HG03039 (cell line): ENCODE measurements at regions not wholly inside any gene's neighbourhood (a gene's known extent, or its start where the extent isn't known, plus 50 kb on each side); places are given as distances from the start of the nearest gene placed in this dataset.
"Not testable (repeated sequence)": the region's sequence is repeated elsewhere in the genome, so short reads cannot be mapped to it uniquely, and the experiment has no call there.

Experiments
- ATAC-seq: cut with Tn5 transposase; IDR thresholded peaks from one replicate; pipeline ENCODE4 v1.9.1; 2021; ENCODE audit warnings: mild to moderate bottlenecking, moderate library complexity; ENCODE audit not compliant: unreplicated experiment

DNA sequence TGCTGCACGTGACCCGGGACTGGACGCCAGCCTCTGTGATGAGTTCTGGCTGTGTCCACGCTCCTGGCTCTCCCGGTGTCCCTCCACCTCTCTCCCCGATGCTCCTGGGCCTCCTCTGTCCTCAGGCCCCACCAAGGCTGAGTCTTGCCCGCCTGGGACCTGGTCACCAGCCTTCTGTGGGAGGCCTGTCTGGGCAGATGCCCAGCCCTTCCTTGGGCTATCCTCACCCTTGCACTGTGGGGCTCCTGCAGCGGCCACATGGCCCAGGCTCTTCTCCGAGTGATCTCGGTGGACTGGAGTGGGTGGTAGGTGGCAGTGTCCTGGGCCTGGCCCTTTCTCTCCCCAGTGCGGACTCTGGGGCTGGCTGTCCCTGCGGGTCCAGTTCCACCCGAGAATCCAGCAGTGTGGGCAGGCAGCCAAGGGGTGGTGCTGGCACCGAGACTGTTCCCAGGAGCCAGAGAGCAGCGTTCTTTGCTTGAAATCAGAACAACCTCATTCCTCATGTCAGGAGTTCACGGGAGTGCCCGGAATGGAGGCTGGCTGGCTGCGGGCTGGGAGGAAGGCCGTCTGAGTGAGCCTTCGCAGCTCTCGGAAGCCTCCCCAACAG, 94.6 kb downstream of the TMEM121 start:
- ATAC-seq = not testable (repeated sequence)

DNA sequence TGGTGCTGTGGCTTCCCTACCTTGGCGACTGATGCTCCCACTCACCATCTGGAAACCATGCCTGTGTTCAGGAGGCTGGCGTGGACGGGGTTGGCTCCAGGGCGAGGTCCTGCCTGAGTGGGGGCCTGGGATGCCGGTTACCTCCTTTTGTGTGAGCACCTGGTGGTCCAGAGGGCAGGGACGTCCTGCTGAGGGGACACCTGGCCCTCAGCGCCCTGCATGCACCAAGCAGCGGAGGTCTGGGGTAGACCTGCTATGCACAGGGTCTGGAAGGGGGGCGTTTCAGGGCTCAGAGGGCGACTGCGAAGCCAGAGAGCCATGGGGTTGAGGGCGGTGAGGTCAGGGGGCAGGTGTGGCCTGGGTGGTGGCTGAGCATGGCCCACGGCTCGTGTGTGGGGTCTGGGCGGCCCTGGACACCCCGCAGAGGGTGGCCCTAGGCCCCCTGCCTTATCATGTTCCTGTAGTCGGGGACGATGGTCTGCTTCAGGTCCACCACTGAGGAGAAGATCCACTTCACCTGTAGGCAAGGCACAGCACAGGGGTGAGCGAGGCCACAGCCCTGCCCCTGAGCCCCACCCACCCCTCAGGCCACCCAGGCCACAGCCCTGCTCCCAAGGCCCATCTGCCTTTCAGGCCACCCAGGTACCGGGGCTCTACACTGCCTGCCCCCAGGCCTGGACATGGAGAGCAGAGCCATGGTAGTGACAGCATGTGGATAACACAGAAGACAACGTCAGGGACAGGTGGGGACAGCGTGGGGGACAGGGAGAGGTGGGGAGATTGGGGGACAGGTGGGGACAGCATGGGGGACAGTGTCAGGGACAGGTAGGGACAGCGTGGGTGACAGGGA, 95.3 kb downstream of the TMEM121 start:
- ATAC-seq = not testable (repeated sequence)

DNA sequence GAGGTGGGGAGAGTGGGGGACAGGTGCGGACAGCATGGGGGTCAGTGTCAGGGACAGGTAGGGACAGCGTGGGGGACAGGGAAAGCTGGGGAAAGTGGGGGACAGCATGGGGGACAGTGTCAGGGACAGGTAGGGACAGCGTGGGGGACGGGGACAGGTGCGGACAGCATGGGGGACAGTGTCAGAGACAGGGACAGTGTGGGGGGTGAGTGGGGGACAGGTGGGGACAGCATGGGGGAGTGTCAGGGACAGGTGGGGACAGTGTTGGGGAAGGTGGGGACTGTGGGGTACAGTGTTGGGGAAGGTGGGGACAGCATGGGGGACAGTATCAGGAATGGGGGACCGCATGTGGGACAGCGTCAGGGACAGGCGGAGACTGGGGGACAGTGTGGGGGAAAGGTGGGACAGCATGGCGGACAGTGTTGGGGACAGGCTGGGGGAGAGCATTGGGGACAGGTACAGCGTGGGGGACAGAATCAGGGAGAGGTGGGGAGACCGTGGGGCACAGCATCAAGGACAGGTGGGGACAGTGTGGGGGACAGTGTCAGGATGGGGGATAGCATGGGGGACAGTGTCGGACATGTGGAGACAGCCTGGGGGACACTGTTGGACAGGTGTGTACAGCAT, 96.1 kb downstream of the TMEM121 start:
- no peak for ATAC-seq

DNA sequence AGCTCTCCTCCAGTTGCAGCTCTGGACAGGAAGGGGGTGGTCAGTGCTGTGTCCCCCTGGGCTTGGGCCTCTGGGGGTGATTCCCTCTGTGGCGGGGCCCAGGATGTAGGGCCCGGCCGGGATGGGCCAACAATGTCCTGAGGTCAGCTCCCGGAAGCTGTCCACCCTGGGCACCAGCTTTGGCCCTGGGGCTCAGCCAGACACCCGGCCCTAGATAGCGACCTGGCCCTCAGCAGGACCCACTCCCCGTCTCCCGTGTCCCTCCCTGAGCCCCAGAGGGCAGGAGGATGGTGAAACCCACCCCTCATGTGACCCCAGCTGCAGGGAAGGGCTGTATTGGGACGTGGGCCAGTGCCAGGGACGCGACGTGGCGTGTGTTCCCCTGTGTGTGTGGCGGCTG, 96.8 kb downstream of the TMEM121 start:
- not testable (repeated sequence) for ATAC-seq

DNA sequence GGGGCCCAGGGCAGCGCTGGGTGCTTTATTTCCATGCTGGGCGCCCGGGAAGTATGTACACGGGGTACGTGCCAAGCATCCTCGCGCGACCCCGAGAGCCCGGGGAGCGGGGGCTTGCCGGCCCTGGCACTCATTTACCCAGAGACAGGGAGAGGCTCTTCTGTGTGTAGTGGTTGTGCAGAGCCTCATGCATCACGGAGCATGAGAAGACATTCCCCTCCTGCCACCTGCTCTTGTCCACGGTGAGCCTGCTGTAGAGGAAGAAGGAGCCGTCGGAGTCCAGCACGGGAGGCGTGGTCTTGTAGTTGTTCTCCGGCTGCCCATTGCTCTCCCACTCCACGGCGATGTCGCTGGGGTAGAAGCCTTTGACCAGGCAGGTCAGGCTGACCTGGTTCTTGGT, 98.0 kb downstream of the TMEM121 start:
- ATAC-seq = not testable (repeated sequence)

DNA sequence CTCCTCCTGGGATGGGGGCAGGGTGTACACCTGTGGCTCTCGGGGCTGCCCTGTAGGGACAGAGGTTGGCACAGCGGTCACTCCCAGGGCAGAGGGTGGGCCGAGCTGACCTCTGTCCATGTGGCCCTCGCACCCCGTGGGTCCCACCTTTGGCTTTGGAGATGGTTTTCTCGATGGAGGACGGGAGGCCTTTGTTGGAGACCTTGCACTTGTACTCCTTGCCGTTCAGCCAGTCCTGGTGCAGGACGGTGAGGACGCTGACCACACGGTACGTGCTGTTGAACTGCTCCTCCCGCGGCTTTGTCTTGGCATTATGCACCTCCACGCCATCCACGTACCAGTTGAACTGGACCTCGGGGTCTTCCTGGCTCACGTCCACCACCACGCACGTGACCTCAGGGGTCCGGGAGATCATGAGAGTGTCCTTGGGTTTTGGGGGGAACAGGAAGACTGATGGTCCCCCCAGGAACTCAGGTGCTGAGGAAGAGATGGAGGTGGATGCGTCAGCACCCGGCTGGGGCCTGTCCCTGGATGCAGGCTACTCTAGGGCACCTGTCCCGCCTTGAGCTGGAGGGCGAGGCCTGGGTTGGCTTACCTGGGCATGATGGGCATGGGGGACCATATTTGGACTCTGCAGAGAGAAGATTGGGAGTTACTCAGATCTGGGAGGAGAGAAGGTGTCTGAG, 98.5 kb downstream of the TMEM121 start:
- not testable (repeated sequence) for ATAC-seq

DNA sequence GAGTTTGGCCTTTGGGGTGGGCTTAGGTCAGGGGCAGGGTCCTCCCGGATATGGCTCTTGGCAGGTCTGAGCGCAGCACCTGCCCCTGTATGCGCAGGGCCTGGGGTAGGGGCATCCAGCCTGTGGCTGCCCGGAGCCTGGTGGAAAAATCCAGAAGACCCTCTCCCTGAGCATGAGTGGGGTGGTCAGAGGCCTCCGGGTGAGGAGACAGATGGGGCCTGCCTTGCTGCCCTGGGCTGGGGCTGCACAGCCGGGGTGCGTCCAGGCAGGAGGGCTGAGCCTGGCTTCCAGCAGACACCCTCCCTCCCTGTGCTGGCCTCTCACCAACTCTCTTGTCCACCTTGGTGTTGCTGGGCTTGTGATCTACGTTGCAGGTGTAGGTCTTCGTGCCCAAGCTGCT, 99.1 kb downstream of the TMEM121 start:
- not testable (repeated sequence) for ATAC-seq

DNA sequence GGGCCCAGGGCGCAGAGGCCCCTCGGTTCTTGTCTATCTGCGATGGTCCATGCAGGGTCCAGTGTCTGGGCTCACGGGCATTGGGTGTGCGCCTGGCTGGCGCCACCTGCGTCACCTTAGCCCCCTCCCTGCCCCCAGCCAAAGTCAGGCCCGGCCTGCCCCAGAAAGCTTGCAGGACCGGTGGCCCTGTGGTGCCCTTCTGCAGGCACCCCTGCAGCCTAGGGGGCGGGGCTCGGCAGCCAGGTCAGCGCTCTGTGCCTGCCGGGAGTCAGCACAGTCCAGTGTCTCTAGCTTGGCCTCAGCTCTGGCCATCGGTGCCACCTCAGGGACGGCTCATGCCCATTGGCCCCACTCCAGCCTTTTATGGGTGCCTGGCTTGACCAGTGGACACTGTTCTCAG, 99.7 kb downstream of the TMEM121 start:
- not testable (repeated sequence) for ATAC-seq

DNA sequence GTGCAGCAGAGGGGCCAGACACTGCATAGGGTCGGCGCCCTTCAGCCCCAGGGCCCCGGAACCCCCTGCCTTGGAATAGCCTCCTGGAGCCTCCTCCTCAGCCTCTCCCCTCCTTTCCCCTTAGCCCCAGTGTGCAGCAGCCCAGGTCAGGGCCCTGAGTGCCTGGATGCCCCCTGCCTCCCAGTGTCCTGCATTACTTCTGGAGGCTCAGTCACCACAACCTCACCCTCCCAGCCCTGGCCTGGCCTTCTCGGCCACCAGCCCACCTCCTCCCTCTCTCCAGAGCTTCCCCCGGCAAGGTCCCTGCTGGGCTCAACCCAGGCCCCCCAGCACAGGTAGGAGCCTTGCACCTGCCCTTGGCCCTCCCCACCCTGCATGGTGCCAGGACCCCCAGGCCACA, 100.3 kb downstream of the TMEM121 start:
- ATAC-seq = not testable (repeated sequence)

DNA sequence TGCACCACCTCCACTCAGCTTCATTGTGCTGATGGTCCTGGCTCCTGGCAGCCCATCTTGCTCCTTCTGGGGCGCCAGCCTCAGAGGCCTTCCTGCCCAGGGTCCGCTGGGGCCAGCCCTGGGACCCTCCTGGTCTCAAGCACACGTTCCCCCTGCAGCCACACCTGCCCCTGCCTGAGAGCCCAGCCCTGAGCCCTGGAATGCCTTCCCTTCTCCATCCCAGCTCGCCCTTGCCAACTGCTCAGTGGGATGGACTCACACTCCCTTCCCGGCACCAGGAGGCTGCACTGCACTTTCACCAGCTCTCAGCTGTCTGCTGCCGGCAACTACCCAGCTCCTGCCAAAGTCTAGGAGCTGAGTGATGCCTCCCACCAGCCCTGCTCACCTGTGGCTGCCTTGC, 100.9 kb downstream of the TMEM121 start:
- ATAC-seq = not testable (repeated sequence)

DNA sequence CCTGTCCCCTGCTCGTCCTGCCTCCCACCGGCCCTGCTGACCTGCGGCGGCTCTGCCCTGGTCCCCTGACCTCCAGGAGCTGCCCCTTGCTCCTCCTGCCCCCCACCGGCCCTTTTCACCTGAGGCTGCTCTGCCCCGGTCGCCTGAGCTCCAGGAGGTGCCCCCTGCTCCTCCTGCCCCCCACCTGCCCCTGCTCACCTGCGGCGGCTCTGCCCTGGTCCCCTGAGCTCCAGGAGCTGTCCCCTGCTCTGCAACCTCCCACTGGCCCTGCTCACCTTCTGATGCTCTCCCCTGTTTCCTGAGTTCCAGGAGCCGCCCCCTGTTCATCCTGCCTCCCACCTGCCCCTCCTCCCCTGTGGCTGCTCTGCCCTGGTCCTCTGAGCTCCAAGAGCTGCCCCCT, 101.3 kb downstream of the TMEM121 start:
- ATAC-seq = no peak

DNA sequence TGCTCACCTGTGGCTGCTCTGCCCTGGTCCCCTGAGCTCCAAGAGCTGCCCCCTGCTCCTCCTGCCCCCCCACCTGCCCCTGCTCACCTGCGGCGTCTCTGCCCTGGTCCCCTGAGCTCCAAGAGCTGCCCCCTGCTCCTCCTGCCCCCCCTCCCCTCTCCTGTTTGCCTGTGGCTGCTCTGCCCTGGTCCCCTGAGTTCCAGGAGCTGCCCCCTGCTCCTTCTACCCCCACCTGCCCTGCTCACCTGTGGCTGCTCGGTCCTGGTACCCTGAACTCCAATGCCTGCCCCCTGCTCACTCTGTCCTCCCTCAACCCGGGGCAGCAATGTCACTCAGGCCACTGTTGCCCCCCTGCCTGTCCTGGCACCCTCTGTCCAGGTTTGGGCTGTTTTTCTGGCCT, 101.7 kb downstream of the TMEM121 start:
- ATAC-seq = not testable (repeated sequence)

DNA sequence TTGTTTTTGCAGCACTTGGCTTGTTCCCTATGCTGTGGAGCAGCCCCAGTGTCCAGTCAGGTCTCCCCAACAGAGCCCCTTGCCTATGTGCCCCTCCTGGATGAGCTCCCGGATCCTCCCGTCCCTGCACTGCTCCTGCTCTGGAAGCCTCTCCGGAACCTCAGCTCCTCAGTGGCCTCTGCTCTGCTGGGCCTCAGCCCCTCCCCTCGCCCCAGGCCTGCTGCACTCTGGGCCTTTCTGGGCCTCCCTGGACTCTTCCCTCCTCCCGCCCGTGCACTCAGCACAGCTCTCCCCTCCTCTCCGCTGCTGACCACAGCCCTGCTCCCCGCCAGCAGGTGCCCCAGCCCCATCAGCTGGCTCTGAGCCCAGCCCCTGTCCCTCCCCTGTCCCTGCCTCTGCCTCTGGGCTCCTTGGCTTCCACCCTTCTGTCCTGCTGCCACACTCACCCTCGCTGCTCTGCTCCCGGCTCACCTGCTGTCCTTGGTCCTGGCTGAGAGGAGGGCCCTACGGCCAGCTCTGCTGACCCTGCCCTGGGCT, 102.2 kb downstream of the TMEM121 start:
- ATAC-seq = not testable (repeated sequence)

DNA sequence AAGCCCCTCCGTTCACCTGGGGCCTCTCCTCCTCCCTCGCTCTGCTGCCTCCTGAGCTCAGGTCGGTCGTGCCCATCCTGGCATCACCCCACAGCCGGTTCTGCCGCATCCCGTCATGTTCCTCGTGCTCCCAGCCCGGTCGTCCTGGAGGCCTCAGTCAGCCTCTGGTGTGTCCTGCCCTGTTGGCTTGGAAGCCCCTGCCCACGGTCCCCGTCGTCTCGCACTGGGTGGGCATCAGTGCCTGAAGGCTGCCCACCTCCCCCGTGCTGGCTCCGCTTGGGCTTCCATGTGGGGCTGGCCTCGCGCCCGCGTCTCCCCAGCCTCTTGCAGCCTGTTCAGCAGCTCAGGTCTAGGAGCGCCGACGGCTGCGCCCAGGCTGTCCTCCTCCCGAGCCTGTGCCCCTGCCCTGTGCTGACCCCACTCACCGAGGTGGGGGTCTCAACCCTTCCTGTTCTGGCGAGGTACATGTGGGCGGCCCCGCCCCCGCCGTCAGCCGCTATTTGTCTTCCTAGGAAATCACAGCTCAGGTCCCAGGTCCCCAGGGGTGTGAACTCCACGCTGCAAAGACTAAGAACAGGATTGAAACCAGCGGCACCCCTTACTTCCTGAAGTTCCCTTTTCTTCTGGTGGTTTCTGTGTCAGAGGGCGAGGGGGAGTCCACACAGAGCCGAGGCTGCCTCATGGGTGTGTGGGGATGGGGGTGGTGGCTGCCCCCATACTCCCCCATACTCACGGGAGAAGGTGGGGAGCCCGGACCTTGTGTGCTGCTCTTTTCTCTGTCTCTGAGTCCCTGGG, 102.9 kb downstream of the TMEM121 start:
- ATAC-seq = not testable (repeated sequence)

DNA sequence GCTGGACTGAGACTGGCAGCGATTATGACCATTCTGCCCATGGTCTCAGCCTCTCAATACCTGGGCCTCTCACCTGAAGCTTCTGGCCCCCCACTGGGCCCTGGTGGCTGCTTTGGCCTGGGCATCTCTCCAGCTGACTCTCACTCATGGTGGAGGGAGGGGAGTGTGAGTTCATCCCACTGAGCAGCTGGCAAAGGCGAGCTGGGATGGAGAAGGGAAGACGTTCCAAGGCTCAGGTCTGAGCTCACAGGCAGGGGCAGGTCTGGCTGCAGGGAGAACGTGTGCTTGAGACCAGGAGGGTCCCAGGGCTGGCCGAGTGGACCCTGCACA, 103.5 kb downstream of the TMEM121 start:
- ATAC-seq = no peak

DNA sequence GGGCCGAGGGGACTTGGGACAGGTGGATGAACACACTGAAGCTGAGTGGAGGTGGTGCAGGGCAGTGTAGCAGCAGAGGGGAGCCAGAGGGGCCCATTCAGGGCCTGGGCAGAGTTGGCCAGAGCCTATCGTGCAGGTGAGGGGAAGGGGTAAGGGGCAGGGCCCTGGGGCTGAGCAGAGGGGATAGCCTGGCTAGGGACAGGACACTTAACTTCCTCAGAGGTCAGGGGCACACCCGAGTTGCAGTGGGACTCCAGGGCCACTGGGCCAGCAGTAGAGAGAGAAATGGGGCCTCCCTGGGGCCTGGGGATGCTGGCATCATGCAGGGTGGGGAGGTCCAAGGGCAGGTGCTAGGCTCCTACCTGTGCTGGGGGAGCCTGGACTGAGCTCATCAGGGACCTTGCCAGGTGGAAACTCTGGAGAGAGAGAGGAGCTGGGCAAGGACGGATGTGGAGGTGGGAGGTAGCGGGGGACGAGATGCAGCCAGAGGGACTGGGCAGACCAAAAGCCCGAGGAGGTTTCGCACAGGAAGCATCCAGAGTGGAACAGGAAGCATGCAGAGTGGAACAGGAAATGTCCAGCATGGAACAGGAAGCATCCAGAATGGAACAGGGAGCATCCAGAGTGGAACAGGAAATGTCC, 104.0 kb downstream of the TMEM121 start:
- ATAC-seq = not testable (repeated sequence)

DNA sequence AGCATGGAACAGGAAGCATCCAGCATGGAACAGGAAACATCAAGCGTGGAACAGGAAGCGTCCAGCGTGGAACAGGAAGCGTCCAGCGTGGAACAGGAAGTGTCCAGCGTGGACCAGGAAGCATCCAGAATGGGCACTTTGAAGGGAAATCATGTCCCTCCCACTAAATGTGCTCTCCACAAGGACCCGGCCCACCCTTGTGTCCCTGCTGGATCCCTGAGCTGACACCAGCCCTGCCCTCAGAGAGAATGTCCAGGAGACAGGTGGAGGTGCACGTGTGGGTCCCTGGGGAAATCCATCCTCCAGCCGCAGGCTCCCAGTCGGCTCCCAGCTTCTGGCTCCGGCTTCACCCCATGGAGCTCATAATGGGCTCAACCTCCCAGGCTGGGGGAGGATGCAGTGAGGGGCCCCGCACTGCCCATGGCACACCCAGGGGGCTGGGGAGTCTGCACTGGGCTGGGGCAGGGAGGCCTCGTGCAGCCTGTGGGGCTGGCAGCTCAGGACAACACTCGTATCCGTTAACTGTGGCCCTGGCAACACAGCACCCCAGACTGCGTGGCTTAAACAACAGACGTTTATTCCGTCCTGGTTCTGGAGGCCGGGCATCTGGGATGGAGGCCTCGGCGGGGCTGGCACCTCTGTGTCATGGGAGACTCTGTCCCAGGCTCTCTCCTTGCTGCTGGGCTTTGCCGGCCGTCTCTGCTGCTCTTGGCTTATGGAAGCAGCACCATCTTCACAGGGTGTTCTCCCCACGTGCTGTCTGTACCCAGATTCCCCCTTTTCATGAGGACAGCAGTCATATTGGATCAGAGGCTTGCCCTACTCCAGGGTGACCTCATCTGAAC, 104.8 kb downstream of the TMEM121 start:
- not testable (repeated sequence) for ATAC-seq

DNA sequence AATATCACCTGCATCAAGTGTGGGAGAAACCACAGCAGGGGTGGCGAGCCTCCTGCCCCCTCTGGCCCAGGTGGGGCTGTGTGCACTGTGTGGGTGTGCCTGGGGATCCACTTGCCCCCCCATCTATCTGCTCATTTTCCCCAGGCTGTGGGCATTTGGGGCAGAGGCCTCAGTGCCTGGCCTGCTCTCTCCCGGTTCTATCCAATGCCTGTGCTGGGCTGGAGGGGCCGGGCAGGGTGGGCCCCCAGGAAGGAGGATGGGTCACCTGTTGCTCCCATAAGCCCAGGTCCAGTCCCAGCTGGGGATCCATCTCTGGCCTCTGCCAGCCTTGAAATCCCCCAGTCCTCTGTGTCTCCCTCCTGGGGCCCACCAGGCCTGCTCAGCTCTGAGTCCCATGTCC, 105.6 kb downstream of the TMEM121 start:
- ATAC-seq = no peak

DNA sequence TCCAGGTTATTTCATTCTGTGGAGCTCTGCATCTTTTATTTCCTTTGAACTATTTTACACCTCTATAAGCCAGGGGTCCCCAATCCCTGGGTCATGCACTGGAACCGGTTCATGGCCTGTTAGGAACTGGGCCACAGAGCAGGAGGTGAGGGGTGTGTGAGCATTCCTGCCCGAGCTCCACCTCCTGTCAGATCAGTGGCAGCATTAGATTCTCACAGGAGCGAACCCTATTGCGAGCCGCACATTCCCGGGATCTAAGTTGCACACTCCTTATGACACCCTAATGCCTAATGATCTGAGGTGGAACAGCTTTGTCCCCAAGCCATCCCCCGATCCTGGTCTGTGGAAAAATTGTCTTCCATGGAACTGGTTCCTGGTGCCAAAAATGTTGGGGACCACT, 107.2 kb downstream of the TMEM121 start:
- ATAC-seq = not testable (repeated sequence)
